ENCODE measurements at regions not wholly inside any gene's neighbourhood (a gene's known extent, or its start where the extent isn't known, plus 50 kb on each side); places are given as distances from the start of the nearest gene placed in this dataset.

DNA sequence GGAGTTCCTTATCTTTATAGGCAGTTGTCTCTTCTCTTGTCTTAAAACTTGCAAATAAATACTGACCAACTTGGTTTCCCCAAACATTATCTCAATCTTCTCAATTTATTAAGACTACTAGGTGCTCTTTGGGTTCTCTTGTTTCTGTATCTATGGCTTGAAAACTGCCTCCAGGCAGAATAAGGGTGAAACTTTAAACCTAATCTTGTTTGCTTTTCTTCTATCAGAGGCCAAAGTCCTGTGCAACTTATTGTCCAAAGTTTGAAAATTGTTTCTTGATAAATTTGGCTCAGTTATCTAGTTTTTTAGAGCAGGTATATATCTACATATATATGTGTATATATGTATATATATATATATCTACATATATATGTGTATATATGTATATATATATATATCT lies 110.1 kb upstream of the ANO5 start:
- TF ChIP-seq PPARA (CRISPR knock-in tag; IDR thresholded peaks at IDR 0.05; ENCODE audit: borderline replicate concordance) (no peak), BACH2 (CRISPR knock-in tag; IDR thresholded peaks at IDR 0.05; ENCODE audit: borderline replicate concordance) (no peak), PATZ1 (CRISPR knock-in tag; IDR thresholded peaks at IDR 0.05; ENCODE audit: borderline replicate concordance) (no peak), ZNF565 (CRISPR knock-in tag; conservative IDR thresholded peaks at IDR 0.05; ENCODE audit: low read depth) (no peak), ARNTL (CRISPR knock-in tag; IDR thresholded peaks at IDR 0.05; ENCODE audit: borderline replicate concordance, low read depth) (no peak)
